ENCODE measurements at regions not wholly inside any gene's neighbourhood (a gene's known extent, or its start where the extent isn't known, plus 50 kb on each side); places are given as distances from the start of the nearest gene placed in this dataset.

DNA sequence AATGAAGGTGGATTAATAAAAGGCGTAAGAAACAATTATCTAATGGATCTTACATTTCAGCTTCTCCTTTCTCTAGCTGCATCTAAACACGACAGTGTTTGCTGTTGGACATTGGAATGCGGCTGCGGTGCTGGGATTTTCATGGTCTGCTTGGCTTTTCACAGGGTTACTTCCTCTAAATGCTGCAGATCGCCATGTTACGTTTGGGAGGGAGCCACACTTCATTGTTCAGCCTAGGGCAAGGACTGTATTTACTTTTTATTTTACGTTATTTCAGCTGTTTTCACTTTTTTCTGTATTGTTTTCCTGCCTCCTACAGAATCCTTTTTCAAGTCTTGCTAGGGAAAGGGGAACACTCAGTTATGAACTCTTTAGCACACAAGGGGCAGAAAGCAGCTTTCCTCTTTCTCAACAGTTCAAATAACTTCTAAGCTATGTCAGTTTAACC lies 97.9 kb upstream of the MTHFD1L start:
- TF ChIP-seq, protein P1, sequence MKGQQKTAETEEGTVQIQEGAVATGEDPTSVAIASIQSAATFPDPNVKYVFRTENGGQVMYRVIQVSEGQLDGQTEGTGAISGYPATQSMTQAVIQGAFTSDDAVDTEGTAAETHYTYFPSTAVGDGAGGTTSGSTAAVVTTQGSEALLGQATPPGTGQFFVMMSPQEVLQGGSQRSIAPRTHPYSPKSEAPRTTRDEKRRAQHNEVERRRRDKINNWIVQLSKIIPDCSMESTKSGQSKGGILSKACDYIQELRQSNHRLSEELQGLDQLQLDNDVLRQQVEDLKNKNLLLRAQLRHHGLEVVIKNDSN (IDR thresholded peaks at IDR 0.05): no peak
- TF ChIP-seq CREB1 (IDR thresholded peaks at IDR 0.05; ENCODE audit: low read depth): no peak
- TF ChIP-seq, protein P2, sequence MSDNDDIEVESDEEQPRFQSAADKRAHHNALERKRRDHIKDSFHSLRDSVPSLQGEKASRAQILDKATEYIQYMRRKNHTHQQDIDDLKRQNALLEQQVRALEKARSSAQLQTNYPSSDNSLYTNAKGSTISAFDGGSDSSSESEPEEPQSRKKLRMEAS (IDR thresholded peaks at IDR 0.05): no peak
- TF ChIP-seq ZBTB7A (IDR thresholded peaks at IDR 0.05; ENCODE audit: low read depth): no peak
- TF ChIP-seq, protein P3, sequence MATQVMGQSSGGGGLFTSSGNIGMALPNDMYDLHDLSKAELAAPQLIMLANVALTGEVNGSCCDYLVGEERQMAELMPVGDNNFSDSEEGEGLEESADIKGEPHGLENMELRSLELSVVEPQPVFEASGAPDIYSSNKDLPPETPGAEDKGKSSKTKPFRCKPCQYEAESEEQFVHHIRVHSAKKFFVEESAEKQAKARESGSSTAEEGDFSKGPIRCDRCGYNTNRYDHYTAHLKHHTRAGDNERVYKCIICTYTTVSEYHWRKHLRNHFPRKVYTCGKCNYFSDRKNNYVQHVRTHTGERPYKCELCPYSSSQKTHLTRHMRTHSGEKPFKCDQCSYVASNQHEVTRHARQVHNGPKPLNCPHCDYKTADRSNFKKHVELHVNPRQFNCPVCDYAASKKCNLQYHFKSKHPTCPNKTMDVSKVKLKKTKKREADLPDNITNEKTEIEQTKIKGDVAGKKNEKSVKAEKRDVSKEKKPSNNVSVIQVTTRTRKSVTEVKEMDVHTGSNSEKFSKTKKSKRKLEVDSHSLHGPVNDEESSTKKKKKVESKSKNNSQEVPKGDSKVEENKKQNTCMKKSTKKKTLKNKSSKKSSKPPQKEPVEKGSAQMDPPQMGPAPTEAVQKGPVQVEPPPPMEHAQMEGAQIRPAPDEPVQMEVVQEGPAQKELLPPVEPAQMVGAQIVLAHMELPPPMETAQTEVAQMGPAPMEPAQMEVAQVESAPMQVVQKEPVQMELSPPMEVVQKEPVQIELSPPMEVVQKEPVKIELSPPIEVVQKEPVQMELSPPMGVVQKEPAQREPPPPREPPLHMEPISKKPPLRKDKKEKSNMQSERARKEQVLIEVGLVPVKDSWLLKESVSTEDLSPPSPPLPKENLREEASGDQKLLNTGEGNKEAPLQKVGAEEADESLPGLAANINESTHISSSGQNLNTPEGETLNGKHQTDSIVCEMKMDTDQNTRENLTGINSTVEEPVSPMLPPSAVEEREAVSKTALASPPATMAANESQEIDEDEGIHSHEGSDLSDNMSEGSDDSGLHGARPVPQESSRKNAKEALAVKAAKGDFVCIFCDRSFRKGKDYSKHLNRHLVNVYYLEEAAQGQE (IDR thresholded peaks at IDR 0.05; ENCODE audit: low read depth): no peak
- no peak for TF ChIP-seq EP300 (IDR thresholded peaks at IDR 0.05; ENCODE audit: borderline replicate concordance)
- no peak for TF ChIP-seq EGR1 (IDR thresholded peaks at IDR 0.05)
- no peak for TF ChIP-seq TCF12 (IDR thresholded peaks at IDR 0.05; ENCODE audit: low read depth)
- peak; percentile 73 for TF ChIP-seq YY1 (IDR thresholded peaks at IDR 0.05; ENCODE audit: low read depth)
- TF ChIP-seq NFIC (IDR thresholded peaks at IDR 0.05): no peak
- no peak for TF ChIP-seq CEBPB (IDR thresholded peaks at IDR 0.05)
